Ishikawa (cell line): ENCODE measurements at regions not wholly inside any gene's neighbourhood (a gene's known extent, or its start where the extent isn't known, plus 50 kb on each side); places are given as distances from the start of the nearest gene placed in this dataset.

Experiments used
- CREB1 ChIP-seq: IDR thresholded peaks from 2 replicates; pipeline ENCODE4 v1.6.1; 2012; ENCODE audit warnings: low read depth
- EP300 ChIP-seq: IDR thresholded peaks from 2 replicates; pipeline ENCODE4 v1.6.1; 2012; ENCODE audit warnings: borderline replicate concordance
- TAF1 ChIP-seq: IDR thresholded peaks from 2 replicates; pipeline ENCODE4 v1.6.1; 2012; ENCODE audit warnings: low read depth, mild to moderate bottlenecking
- ZBTB7A ChIP-seq: IDR thresholded peaks from 2 replicates; pipeline ENCODE4 v1.6.1; 2012; ENCODE audit warnings: low read depth

- TF ChIP-seq EP300 (no peak), ZBTB7A (no peak), CREB1 (no peak), TAF1 (no peak)
Measured at GRCh38 chr18:2035056-2035455, 536.2 kb downstream of the METTL4 start.
